ENCODE measurements at regions not wholly inside any gene's neighbourhood (a gene's known extent, or its start where the extent isn't known, plus 50 kb on each side); places are given as distances from the start of the nearest gene placed in this dataset.

DNA sequence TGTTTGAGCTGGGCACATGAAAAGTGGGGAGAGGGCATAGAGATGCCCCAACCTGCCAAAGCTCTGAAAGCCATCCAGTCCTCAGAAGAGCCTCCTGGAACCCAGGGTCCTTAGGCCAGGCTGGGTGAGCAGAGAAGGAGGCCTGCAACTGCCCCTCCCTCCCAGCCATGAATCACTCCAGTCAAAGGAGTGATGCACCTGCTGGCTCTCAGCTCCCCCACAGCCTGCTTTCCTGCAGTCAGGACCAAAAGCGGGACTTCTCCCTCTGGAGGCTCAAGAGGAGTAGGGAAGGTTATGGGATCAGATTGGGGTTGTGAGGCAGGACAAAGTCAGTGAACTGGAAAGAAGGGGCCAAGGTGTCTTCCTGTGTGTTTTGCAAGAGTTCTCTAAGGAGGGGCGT lies 145.6 kb downstream of the TMEM132E start:
- Histone ChIP-seq H3K27me3 (ENCODE audit: control insufficient read depth, insufficient read depth, low read length) (no peaks in the 10 kb centered on the region; the same call in 1 of the 2 replicates), H3K9me3 (ENCODE audit: control insufficient read depth, insufficient read depth, low read depth, low read length) (no peaks in the 10 kb centered on the region), H3K4me3 (ENCODE audit: low read depth, low read length) (no peak overlapping the region), H3K9ac (ENCODE audit: low read length) (no peak overlapping the region), H3K4me1 (ENCODE audit: control insufficient read depth, insufficient read depth, low read length) (no peaks in the 10 kb centered on the region), H3K27ac (ENCODE audit: low read depth, low read length) (no peak overlapping the region), H3K36me3 (ENCODE audit: control insufficient read depth, insufficient read depth, low read length) (no peaks in the 10 kb centered on the region)

GRCh38 chr17:34723875-34724274 lies 144.5 kb downstream of the TMEM132E start:
- Histone ChIP-seq H3K27ac (ENCODE audit: low read depth, low read length) (no peak overlapping the region), H3K4me1 (ENCODE audit: control insufficient read depth, insufficient read depth, low read length) (no peaks in the 10 kb centered on the region), H3K4me3 (ENCODE audit: low read depth, low read length) (no peak overlapping the region), H3K36me3 (ENCODE audit: control insufficient read depth, insufficient read depth, low read length) (no peaks in the 10 kb centered on the region), H3K9me3 (ENCODE audit: control insufficient read depth, insufficient read depth, low read depth, low read length) (no peaks in the 10 kb centered on the region), H3K9ac (ENCODE audit: low read length) (no peak overlapping the region), H3K27me3 (ENCODE audit: control insufficient read depth, insufficient read depth, low read length) (no peaks in the 10 kb centered on the region; the same call in 1 of the 2 replicates)

DNA sequence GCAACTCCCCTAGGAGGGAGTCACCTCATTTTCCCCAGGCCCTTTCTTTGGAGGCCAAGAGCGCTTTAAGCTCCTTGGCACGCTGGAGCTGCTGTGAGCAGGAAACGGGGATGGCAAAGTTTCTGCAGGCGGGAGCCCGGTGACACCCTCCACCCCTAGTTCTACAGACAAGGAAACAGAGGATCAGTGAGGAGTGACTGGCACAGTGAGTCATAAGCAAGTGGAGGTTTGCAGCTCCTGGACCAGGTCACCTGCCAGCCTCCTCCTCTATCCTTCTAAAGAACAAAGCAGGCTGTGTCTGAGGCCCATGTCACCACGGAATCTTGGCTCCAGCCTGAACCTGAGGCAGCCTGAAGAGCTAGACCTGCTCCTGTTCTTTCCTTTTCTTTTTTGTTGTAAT lies 141.9 kb downstream of the TMEM132E start:
- H3K27me3 ChIP-seq (ENCODE audit: control insufficient read depth, insufficient read depth, low read length) = no peaks in the 10 kb centered on the region; the same call in 1 of the 2 replicates
- H3K27ac ChIP-seq (ENCODE audit: low read depth, low read length) = no peak overlapping the region
- H3K36me3 ChIP-seq (ENCODE audit: control insufficient read depth, insufficient read depth, low read length) = no peaks in the 10 kb centered on the region
- H3K9me3 ChIP-seq (ENCODE audit: control insufficient read depth, insufficient read depth, low read depth, low read length) = no peaks in the 10 kb centered on the region
- no peaks in the 10 kb centered on the region for H3K4me1 ChIP-seq (ENCODE audit: control insufficient read depth, insufficient read depth, low read length)
- H3K9ac ChIP-seq (ENCODE audit: low read length) = no peak overlapping the region
- no peak overlapping the region for H3K4me3 ChIP-seq (ENCODE audit: low read depth, low read length)

- Histone ChIP-seq H3K36me3 (ENCODE audit: control insufficient read depth, insufficient read depth, low read length) (no peaks in the 10 kb centered on the region), H3K4me3 (ENCODE audit: low read depth, low read length) (no peak overlapping the region), H3K27me3 (ENCODE audit: control insufficient read depth, insufficient read depth, low read length) (no peaks in the 10 kb centered on the region; the same call in 1 of the 2 replicates), H3K4me1 (ENCODE audit: control insufficient read depth, insufficient read depth, low read length) (no peaks in the 10 kb centered on the region), H3K9ac (ENCODE audit: low read length) (no peak overlapping the region), H3K27ac (ENCODE audit: low read depth, low read length) (no peak overlapping the region), H3K9me3 (ENCODE audit: control insufficient read depth, insufficient read depth, low read depth, low read length) (no peaks in the 10 kb centered on the region)
Observed at GRCh38 chr17:34720760-34721159, 141.4 kb downstream of the TMEM132E start.

DNA sequence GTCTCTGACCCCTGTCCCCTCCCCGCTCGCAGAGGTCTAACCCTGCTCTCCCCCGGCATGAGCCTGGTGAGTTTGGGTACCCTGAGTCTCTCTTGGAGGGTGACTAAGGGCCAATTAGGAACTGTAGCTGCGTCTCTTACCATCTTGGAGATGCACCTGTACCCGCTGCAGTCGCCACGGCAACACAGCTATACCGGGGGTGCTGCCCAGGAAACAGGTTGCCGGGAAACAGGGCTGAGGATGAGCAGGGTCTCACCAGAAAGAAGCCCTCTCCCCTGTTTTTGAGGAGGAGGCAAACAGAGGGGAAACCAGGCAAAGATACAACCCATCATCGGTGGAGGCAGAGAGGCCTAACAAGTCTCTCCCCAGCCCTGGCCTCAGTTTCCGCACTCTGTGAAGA lies 140.2 kb downstream of the TMEM132E start:
- Histone ChIP-seq H3K27me3 (ENCODE audit: control insufficient read depth, insufficient read depth, low read length) (no peaks in the 10 kb centered on the region; the same call in 1 of the 2 replicates), H3K4me3 (ENCODE audit: low read depth, low read length) (no peak overlapping the region), H3K9me3 (ENCODE audit: control insufficient read depth, insufficient read depth, low read depth, low read length) (no peaks in the 10 kb centered on the region), H3K36me3 (ENCODE audit: control insufficient read depth, insufficient read depth, low read length) (no peaks in the 10 kb centered on the region), H3K27ac (ENCODE audit: low read depth, low read length) (no peak overlapping the region), H3K9ac (ENCODE audit: low read length) (no peak overlapping the region), H3K4me1 (ENCODE audit: control insufficient read depth, insufficient read depth, low read length) (no peaks in the 10 kb centered on the region)

DNA sequence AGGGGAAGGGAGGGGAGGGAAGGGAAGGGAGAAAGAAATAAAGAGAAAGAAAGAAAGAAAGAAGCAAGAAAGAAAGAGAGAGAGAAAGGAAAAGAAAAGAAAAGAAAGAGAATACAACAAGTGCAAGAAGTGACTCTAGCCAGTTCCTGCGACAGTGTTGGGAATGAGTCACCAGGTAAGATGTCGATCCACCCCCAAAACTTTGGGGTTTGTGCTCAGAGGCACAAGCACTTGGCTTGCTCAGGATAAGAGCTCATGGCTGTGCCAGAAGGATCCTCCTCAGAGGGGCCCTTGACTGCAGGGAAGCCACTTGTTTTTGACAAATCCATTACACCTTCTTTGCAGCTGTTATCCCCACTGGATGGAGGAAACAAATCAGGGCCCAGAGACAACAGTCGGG lies 137.7 kb downstream of the TMEM132E start:
- no peak overlapping the region for H3K9ac ChIP-seq (ENCODE audit: low read length)
- H3K4me1 ChIP-seq (ENCODE audit: control insufficient read depth, insufficient read depth, low read length) = no peaks in the 10 kb centered on the region
- no peaks in the 10 kb centered on the region for H3K9me3 ChIP-seq (ENCODE audit: control insufficient read depth, insufficient read depth, low read depth, low read length)
- no peak overlapping the region for H3K27ac ChIP-seq (ENCODE audit: low read depth, low read length)
- no peak overlapping the region for H3K4me3 ChIP-seq (ENCODE audit: low read depth, low read length)
- H3K27me3 ChIP-seq (ENCODE audit: control insufficient read depth, insufficient read depth, low read length) = no peaks in the 10 kb centered on the region; the same call in 1 of the 2 replicates
- no peaks in the 10 kb centered on the region for H3K36me3 ChIP-seq (ENCODE audit: control insufficient read depth, insufficient read depth, low read length)

DNA sequence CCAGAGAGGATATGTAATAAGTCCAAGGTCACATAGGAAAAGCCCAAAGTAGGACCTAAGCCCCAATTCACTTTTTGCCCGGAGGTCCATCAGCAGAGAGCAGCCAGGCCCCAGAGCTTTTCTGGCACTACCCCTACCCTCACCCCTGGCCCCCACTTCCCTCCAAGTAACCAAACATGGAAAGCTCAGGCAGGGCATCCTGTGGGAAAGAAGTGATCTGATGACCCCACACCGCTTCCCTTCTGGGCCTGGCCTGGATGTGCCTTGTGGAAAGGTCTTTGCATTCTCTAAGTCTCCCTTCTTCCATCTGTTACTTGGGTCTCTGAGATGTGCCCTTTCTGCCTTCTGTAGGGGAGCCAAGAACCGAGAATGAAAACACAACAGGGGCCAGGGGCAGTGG lies 136.9 kb downstream of the TMEM132E start:
- Histone ChIP-seq H3K27ac (ENCODE audit: low read depth, low read length) (no peak overlapping the region), H3K27me3 (ENCODE audit: control insufficient read depth, insufficient read depth, low read length) (peaks cover 6% of the 10 kb centered on the region; the same call in 1 of the 2 replicates), H3K9me3 (ENCODE audit: control insufficient read depth, insufficient read depth, low read depth, low read length) (no peaks in the 10 kb centered on the region), H3K4me3 (ENCODE audit: low read depth, low read length) (no peak overlapping the region), H3K4me1 (ENCODE audit: control insufficient read depth, insufficient read depth, low read length) (no peaks in the 10 kb centered on the region), H3K9ac (ENCODE audit: low read length) (no peak overlapping the region), H3K36me3 (ENCODE audit: control insufficient read depth, insufficient read depth, low read length) (no peaks in the 10 kb centered on the region)

DNA sequence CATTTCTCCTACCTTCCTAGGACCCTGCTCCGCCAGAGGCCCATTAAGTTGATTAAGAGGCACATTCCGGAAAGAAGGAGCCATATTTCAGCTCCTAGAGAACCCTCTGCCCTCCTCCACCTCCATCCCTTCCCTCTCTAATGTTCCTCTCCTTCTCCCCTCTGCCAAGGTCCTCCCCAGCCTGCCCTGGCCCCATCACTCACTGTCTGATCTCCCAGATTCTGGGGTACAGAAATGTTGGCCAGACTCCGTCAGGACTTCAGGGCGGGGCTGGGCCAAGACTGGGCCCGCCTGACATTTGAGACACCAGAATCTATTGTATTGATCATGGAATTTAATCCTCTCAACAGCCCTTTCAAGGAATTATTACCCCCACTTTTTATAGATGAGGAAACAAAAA lies 136.1 kb downstream of the TMEM132E start:
- H3K4me1 ChIP-seq (ENCODE audit: control insufficient read depth, insufficient read depth, low read length) = no peaks in the 10 kb centered on the region
- peaks cover 11% of the 10 kb centered on the region; the same call in 1 of the 2 replicates for H3K27me3 ChIP-seq (ENCODE audit: control insufficient read depth, insufficient read depth, low read length)
- no peak overlapping the region for H3K9ac ChIP-seq (ENCODE audit: low read length)
- no peaks in the 10 kb centered on the region for H3K9me3 ChIP-seq (ENCODE audit: control insufficient read depth, insufficient read depth, low read depth, low read length)
- no peak overlapping the region for H3K27ac ChIP-seq (ENCODE audit: low read depth, low read length)
- H3K4me3 ChIP-seq (ENCODE audit: low read depth, low read length) = no peak overlapping the region
- no peaks in the 10 kb centered on the region for H3K36me3 ChIP-seq (ENCODE audit: control insufficient read depth, insufficient read depth, low read length)

GRCh38 chr17:34714475-34715410 lies 135.4 kb downstream of the TMEM132E start:
- Histone ChIP-seq H3K9me3 (ENCODE audit: control insufficient read depth, insufficient read depth, low read depth, low read length) (no peaks in the 10 kb centered on the region), H3K36me3 (ENCODE audit: control insufficient read depth, insufficient read depth, low read length) (no peaks in the 10 kb centered on the region), H3K27me3 (ENCODE audit: control insufficient read depth, insufficient read depth, low read length) (peaks cover 11% of the 10 kb centered on the region; the same call in 1 of the 2 replicates), H3K4me1 (ENCODE audit: control insufficient read depth, insufficient read depth, low read length) (no peaks in the 10 kb centered on the region), H3K27ac (ENCODE audit: low read depth, low read length) (no peak overlapping the region), H3K4me3 (ENCODE audit: low read depth, low read length) (no peak overlapping the region), H3K9ac (ENCODE audit: low read length) (no peak overlapping the region)

DNA sequence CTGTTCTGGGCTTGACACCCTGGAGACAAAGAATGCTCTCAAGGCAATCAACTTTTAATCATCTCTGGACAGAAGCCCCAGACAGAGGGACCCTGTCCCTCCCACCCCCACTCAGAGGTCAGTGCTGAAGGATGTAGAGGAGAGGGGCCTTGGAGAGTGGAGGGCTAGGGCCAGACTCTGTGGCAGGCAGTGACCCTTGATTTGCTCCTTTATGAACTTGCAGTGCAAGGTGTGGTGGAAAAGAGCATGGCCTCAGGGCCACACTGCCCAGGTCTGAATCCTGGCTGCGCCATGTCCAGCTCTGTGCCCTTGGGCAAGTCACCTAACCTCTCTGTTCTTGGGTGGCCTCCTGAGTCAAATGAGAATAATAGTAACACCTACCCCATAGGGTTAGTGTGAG lies 134.3 kb downstream of the TMEM132E start:
- H3K36me3 ChIP-seq (ENCODE audit: control insufficient read depth, insufficient read depth, low read length) = no peaks in the 10 kb centered on the region
- no peaks in the 10 kb centered on the region for H3K9me3 ChIP-seq (ENCODE audit: control insufficient read depth, insufficient read depth, low read depth, low read length)
- H3K4me1 ChIP-seq (ENCODE audit: control insufficient read depth, insufficient read depth, low read length) = no peaks in the 10 kb centered on the region
- H3K27ac ChIP-seq (ENCODE audit: low read depth, low read length) = no peak overlapping the region
- no peak overlapping the region for H3K4me3 ChIP-seq (ENCODE audit: low read depth, low read length)
- no peak overlapping the region for H3K9ac ChIP-seq (ENCODE audit: low read length)
- H3K27me3 ChIP-seq (ENCODE audit: control insufficient read depth, insufficient read depth, low read length) = peaks cover 21% of the 10 kb centered on the region; the same call in 1 of the 2 replicates

- Histone ChIP-seq H3K27ac (ENCODE audit: low read depth, low read length) (no peak overlapping the region), H3K4me1 (ENCODE audit: control insufficient read depth, insufficient read depth, low read length) (no peaks in the 10 kb centered on the region), H3K27me3 (ENCODE audit: control insufficient read depth, insufficient read depth, low read length) (peaks cover 24% of the 10 kb centered on the region; the same call in 1 of the 2 replicates), H3K36me3 (ENCODE audit: control insufficient read depth, insufficient read depth, low read length) (no peaks in the 10 kb centered on the region), H3K4me3 (ENCODE audit: low read depth, low read length) (no peak overlapping the region), H3K9me3 (ENCODE audit: control insufficient read depth, insufficient read depth, low read depth, low read length) (no peaks in the 10 kb centered on the region), H3K9ac (ENCODE audit: low read length) (no peak overlapping the region)
Observed at GRCh38 chr17:34712481-34713195, 133.3 kb downstream of the TMEM132E start.
